SHP77 (cell line): ENCODE measurements at regions not wholly inside any gene's neighbourhood (a gene's known extent, or its start where the extent isn't known, plus 50 kb on each side); places are given as distances from the start of the nearest gene placed in this dataset.

Experiments
- DNase-seq, 2 experiments: peaks; one replicate each; lab custom pipeline; 2025; lab: John Stamatoyannopoulos, UW

GRCh38 chr15:38860674-38861073 lies 296.1 kb upstream of the RASGRP1 start:
- DNase-seq, result no peak

DNA sequence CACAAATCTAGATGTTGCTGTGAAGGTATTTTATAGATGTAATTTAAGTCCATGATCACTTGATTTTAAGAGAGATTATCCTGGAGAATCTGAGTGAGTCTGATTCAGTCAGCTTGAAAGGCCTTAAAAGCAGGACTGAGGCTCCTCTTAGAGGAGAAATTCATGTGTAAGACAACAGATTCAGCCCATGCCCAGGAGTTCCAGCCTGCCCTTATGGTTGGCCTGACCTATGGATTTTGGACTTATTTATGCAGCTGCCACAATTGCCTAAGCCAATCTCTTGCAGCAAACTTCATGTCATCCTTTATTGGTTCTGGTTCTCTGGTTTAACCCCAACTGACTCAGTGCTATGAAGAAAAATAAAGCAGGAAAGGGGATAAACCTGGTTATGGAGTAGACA lies 296.5 kb upstream of the RASGRP1 start:
- no peak for DNase-seq

DNA sequence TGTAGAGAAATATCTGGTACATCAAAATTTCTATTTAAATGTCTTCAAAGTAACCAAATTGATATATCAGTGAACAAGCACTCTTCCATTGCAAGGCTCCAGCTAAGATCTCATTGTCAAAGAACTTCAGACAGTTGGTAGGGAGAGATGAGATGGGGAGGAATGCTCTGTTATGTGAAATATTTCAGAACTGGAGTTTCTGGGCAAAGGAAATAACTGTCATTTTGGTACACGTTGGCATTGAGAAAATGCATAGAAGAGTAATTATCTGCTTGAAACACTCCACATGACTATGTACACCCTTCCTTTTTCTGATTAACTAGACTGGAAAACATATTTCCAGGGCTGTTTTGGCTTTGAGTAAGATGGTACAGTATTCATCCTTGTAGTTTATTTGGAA lies 297.5 kb upstream of the RASGRP1 start:
- no peak for DNase-seq

- no peak for DNase-seq
These were observed 298.8 kb upstream of the RASGRP1 start for GRCh38 chr15:38863381-38863780.

- DNase-seq, result no peak
These were observed 299.5 kb upstream of the RASGRP1 start for GRCh38 chr15:38864122-38864521.

DNA sequence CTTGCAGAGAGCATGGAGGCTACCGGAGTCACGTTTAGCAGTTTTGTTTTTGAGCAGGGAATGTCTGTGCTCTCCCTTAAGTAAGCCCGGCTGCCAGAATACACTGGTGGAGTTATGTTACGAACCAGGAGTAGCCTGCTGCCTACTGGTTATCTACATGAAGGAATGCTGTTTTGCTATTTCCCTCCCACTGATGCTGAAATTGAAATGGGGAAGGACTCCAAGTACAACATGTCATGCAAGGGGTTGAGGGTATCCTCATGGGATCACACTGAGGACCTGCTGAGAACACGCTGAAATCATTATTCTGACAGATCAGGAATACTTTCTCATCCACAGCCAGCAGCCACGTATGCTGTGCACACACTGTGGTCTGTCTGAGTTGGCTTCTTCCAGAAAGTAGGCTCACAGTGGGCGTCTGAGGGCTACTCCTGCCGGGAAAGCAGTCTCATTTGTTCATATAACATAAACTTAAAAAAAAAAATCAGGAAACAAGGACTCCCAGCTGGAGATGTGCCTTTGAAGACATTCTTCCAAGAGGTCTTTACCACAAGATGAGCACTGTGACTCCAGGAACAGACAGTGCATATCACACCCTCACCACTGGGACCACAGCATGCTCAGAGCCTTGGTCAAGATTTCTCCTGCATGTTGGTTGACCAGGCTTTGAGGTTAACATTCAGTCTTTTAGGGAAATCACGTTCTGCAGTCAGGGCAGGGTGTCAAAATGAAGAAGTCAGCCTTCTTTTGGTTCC lies 300.4 kb upstream of the RASGRP1 start:
- no peak for DNase-seq

DNA sequence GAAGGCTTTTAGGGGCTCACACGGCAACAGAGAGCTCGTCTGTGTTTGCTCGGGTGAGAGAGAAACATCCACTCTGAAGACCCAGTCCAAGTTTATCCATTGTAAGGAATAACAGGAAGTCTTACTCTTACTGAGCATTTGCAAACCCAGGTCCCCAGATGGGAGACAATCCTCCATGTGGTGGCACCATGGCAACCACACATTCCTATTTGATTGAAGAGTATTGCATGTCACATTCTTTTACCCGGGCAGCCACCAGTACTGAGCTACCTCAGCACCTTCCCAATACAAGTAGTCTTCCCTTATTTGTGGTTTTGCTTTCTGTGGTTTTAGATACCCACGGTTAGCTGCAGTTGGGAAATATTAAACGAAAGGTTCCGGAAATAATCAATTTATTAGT lies 302.9 kb upstream of the RASGRP1 start:
- DNase-seq, result no peak

DNA sequence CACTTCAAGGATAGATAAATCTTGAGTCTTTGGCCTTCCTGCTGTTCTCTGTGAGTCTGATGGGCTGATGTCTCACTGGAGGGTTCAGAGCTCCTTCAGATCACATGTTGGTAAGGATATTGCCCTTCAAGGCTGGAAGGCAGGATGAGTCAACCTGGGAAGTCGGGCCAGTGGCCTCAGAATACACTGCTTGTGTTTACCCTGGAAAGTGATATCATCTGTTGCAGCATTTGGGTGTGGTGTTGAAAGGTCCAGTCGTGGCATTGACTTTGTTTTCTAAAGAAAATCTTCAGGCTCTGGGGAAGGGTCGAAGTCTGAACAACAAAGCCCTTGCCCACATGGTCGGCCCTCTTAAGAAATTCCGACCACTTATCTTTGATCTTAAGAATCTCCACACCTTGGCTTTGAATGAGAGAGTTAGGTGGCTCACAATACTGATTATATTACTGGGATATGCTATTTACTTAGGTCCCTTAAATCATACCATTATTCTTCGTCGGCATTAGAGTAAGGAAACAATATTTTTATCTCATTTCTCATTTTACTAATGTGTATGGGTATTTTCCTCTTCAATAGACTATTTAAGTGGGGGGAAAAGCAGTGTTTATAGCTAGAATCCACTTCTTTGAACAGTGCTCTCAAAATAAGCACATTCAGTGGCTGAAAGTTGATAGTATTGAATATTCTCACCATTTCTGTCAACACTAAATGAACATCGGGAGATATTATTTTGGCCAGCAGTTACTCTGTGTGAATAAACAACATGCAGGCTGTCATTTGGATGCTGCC lies 303.9 kb upstream of the RASGRP1 start:
- no peak for DNase-seq

- no peak for DNase-seq
These were observed 307.0 kb upstream of the RASGRP1 start for GRCh38 chr15:38871638-38872037.

- DNase-seq, result no peak
These were observed 308.1 kb upstream of the RASGRP1 start for GRCh38 chr15:38872732-38873131.

DNA sequence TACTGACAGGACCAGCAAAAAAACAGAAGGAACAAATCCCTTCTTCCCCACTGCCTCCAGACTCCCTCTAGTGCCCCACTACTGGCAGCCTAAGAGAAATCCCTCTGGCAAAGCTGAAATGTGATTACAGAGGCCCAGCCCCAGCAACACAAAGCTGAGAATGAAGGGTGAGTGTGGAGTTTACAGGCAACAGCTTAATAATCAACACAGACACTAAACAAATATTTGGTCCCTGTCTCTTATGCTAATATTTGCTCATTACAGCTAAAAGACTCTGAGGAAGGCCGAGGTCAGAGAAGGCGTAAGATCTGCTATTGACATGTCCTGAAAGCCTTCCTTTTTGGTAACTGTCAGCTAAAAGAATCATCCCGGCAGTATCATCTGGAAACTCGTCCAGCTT lies 308.5 kb upstream of the RASGRP1 start:
- no peak for DNase-seq

DNA sequence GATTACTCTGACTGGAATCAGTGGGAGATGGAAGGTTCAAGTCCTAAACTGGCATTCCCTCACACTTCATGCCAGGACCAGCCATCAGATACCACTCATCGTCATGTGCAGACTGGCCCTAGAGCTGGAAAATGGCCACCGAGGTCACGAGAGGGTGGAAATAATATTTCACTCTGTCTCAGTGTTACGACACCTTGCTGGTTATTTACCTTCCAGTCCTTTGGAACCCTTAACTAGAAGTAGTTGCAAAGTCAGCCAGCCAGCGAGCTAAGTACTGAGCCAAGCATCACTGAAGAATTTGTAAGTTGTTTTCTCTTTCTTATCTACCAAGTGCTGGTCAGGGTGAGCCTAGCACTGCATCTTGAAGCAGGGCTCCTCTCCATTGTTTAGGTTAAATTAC lies 309.9 kb upstream of the RASGRP1 start:
- no peak for DNase-seq

DNA sequence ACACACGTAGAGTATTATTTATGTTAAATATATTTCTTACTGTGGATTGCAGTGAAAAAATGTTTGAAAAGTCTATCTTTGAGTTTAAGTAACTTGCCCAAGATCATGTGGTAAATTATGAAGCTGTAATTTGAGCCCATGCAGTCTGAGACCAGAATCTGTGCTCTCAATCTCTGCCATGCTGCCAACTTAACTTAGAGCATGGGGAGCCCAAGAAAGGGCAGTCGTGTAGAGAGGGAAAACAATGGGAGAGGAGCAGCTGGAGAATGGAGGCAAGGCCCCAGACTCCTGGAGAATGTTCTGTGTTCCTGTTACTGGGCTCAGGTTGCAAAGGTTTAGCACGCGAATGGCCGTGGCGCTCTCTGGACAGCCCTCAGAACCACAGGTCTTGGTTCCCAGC lies 311.6 kb upstream of the RASGRP1 start:
- no peak for DNase-seq

GRCh38 chr15:38876621-38877020 lies 312.0 kb upstream of the RASGRP1 start:
- no peak for DNase-seq

DNA sequence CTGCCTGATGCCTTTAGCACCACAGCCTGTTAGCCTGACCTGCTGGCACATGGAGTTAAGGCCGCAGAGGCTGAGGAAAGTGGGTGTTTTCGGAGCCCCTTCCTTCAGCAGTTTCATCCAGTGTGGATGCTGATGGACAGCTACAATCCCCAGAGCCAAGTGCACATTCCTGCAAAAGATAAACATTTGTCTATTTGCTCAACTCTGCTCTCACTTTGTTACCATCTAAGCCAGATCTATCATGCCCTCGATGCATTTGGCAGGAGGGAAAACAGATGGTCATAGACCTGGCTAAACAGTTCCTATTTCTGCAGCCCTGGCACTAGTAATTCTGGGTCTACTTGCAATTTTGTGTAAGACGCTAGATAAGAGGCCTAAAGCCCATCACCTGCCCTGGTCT lies 312.9 kb upstream of the RASGRP1 start:
- DNase-seq, result no peak

- no peak for DNase-seq
These were observed 313.4 kb upstream of the RASGRP1 start for GRCh38 chr15:38878026-38878425.

DNA sequence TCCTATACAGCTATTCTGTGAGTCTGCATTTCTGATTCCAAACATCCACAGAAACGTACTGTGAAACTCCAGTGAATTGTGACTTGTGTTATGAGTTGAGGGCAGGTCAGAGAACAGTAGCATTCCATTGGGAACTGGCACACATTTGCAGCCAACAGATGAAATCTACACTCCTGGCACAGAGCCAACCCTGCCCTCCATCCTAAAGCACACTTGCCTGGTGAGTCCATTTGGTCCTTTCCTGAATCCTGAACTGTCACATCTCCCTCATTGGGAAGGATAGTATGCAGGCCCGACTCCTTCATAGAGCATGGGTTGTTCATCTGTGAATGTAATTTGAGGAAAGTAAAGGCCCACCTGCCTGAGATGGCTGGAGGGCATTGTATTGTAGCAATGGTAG lies 314.3 kb upstream of the RASGRP1 start:
- no peak for DNase-seq

GRCh38 chr15:38879909-38880471 lies 315.4 kb upstream of the RASGRP1 start:
- no peak for DNase-seq

GRCh38 chr15:38882221-38882620 lies 317.6 kb upstream of the RASGRP1 start:
- DNase-seq, result no peak

- no peak for DNase-seq
These were observed 319.4 kb upstream of the RASGRP1 start for GRCh38 chr15:38883987-38884386.

DNA sequence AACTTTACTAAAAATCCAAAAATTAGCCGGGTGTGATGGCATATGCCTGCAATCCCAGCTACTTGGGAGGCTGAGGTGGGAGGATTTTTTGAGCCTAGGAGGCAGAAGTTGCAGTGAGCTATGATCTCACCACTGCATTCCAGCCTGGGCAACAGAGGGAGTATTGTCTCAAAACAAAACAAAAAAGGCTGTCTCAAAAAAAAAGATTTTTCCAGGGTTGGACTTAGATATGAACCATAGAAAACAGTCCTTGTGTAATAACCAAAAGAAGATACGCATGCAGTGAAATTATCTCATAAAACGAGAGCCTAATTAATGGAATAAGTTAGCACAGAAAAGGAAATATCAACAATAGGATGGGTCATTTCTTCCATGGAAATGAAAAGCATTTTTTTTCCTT lies 320.4 kb upstream of the RASGRP1 start:
- no peak for DNase-seq

DNA sequence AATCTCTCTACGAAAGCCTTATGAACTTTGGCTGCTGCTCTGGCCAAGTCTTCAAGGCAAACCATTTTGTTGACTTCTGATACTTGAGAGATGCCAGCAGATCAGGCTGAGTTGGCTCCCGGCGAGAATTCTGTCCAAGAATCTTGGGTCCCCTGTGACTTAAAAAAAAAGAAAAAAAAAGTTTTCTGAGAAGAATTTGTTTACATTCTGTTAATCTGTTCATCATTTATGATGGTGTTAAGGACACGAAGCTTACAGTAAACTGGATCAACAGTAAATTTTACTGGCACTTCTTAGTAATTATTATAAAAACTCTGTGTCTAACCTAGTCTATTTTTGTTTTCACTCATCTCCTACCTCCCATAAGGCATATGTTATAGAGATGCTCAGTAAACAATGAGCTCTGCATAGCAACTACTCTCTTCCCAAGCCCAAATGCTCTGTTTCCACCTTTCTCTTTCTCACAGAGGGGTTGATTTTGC lies 320.9 kb upstream of the RASGRP1 start:
- no peak for DNase-seq
